Ascending aorta (tissue), 2 donors: ENCODE measurements at regions not wholly inside any gene's neighbourhood (a gene's known extent, or its start where the extent isn't known, plus 50 kb on each side); places are given as distances from the start of the nearest gene placed in this dataset.
"Not testable (repeated sequence)": the region's sequence is repeated elsewhere in the genome, so short reads cannot be mapped to it uniquely, and the experiment has no call there.

ENCODE experiments used
- DNase-seq, 2 donors: peaks; one replicate each; pipeline ENCODE4 v3.0.0-alpha.2; 2019; ENCODE audit warnings: low spot score in 2 of 2
- H3K27ac ChIP-seq, 2 donors: fragments of 200-600 bp; sonication (generic); one replicate each; pipeline ENCODE4 v1.5.1; 2016 to 2017; ENCODE audit warnings: mild to moderate bottlenecking in 1 of 2
- H3K27me3 ChIP-seq: fragments of 200-600 bp; sonication (generic); one replicate; pipeline ENCODE4 v1.5.1; 2017
- H3K36me3 ChIP-seq, 2 donors: fragments of 200-600 bp; sonication (generic); one replicate each; pipeline ENCODE4 v1.5.1; 2016
- H3K4me1 ChIP-seq, 2 donors: fragments of 200-600 bp; sonication (generic); one replicate each; pipeline ENCODE4 v1.5.1; 2016 to 2017; ENCODE audit warnings: mild to moderate bottlenecking in 1 of 2
- H3K4me3 ChIP-seq, 2 donors: fragments of 200-600 bp; sonication (generic); one replicate each; pipeline ENCODE4 v1.5.1; 2016 to 2017; ENCODE audit warnings: mild to moderate bottlenecking in 1 of 2
- H3K9me3 ChIP-seq, 2 donors: fragments of 200-600 bp; sonication (generic); one replicate each; pipeline ENCODE4 v1.5.1; 2016
- CTCF ChIP-seq, 3 experiments: fragments of 200-600 bp in 2 of 3; fragments of 450-650 bp in 1 of 3; sonication (generic) in 2 of 3; IDR thresholded peaks; one replicate each; pipeline ENCODE4 v1.5.1; 2016 to 2019; ENCODE audit warnings: antibody characterized with exemption in 3 of 3, mild to moderate bottlenecking in 1 of 3, moderate library complexity in 1 of 3
- intact Hi-C: fragments of 100-400 bp; cut with DNase I; formaldehyde crosslinking; loops from one replicate; pipeline ENCODE4 v1.15.1; 2023

DNA sequence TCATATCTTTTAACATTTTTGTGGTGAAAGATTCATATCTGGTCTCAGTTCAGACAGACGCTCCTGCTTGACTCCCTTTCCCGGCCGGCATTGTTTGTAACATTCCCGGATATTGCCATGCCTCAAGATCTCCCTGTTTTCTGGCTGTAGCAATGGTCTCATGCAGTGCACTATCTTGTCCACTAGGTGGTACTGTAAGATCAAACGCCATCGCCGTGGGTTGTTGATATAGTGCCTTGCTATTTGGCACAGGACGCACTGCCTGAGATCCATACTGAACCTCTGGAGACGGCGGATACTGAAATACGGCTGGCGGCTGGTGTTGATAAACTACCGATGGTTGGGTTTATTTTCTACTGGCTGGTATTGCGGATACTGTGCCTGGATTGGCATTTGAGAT, 218.6 kb downstream of the ADRA2C start:
- intact Hi-C loops, H3K27me3 ChIP-seq, H3K36me3 ChIP-seq, H3K27ac ChIP-seq, DNase-seq, H3K9me3 ChIP-seq, H3K4me1 ChIP-seq: not testable (repeated sequence)
- peak; percentile 36 to 51 (median 37) for TF ChIP-seq CTCF (IDR thresholded peaks at IDR 0.05)
- peak overlapping the region in 1 of 2 donors; percentile 22 for H3K4me3 ChIP-seq

GRCh38 chr4:3986412-3986811, 220.2 kb downstream of the ADRA2C start:
- DNase-seq, H3K27me3 ChIP-seq, H3K4me1 ChIP-seq, H3K4me3 ChIP-seq, H3K27ac ChIP-seq, intact Hi-C loops, H3K9me3 ChIP-seq, H3K36me3 ChIP-seq: not testable (repeated sequence)

GRCh38 chr4:3997386-3997785, 229.3 kb downstream of the OTOP1 start:
- H3K9me3 ChIP-seq, H3K36me3 ChIP-seq, H3K27ac ChIP-seq, H3K4me3 ChIP-seq, intact Hi-C loops, H3K4me1 ChIP-seq, H3K27me3 ChIP-seq, DNase-seq: not testable (repeated sequence)

DNA sequence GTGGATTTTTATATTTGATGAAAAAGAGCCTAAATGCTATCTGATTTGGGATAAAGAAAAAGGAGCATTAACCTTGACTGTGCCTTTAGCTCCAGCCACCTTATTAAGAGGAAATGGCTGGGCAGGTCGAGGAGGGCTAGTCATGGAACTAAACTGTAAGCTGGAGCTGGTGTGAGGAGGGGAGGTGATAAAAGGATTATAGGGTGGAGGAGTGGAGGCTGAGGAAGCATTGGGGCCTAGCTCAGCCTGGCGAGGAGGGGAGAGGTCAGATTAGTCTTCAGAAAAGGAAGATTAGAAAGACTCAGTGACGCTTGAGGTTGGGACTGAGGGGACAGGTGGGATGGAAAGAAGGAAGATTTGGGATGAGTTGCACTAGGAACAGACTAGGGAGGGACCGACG, 222.7 kb downstream of the OTOP1 start:
- H3K9me3 ChIP-seq, H3K4me3 ChIP-seq, H3K27ac ChIP-seq, DNase-seq, H3K4me1 ChIP-seq, H3K36me3 ChIP-seq, intact Hi-C loops, H3K27me3 ChIP-seq: not testable (repeated sequence)

GRCh38 chr4:4004702-4005101, 222.0 kb downstream of the OTOP1 start:
- DNase-seq, H3K9me3 ChIP-seq, H3K27ac ChIP-seq, H3K4me1 ChIP-seq, intact Hi-C loops, H3K4me3 ChIP-seq, H3K36me3 ChIP-seq, H3K27me3 ChIP-seq: not testable (repeated sequence)

GRCh38 chr4:4006356-4006755, 220.4 kb downstream of the OTOP1 start:
- H3K4me3 ChIP-seq, intact Hi-C loops, H3K4me1 ChIP-seq: not testable (repeated sequence)

DNA sequence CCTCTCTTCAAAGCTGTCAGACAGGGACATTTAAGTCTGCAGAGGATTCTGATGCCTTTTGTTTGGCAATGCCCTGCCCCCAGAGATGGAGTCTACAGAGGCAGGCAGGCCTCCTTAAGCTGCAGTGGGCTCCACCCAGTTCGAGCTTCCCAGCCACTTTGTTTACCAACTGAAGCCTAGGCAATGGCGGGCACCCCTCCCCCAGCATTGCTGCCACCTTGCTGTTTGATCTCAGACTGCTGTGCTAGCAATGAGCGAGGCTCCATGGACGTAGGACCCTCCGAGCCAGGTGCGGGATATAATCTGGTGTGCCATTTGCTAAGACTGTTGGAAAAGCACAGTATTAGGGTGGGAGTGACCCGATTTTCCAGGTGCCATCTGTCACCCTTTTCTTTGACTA, 207.7 kb downstream of the OTOP1 start:
- H3K4me1 ChIP-seq, H3K27me3 ChIP-seq, intact Hi-C loops: not testable (repeated sequence)

More at GRCh38 chr4:4006356-4006755, 220.4 kb downstream of the OTOP1 start:
- H3K27ac ChIP-seq, DNase-seq, H3K27me3 ChIP-seq, H3K36me3 ChIP-seq, H3K9me3 ChIP-seq: not testable (repeated sequence)

GRCh38 chr4:4021161-4021560, 205.6 kb downstream of the OTOP1 start:
- H3K4me1 ChIP-seq, DNase-seq, H3K27me3 ChIP-seq, H3K27ac ChIP-seq, H3K36me3 ChIP-seq, intact Hi-C loops, H3K9me3 ChIP-seq, H3K4me3 ChIP-seq: not testable (repeated sequence)

More for the DNA sequence above, 207.7 kb downstream of the OTOP1 start:
- H3K9me3 ChIP-seq, H3K4me3 ChIP-seq, H3K36me3 ChIP-seq, DNase-seq, H3K27ac ChIP-seq: not testable (repeated sequence)

GRCh38 chr4:4026708-4027107, 200.0 kb downstream of the OTOP1 start:
- H3K27me3 ChIP-seq, H3K4me3 ChIP-seq, H3K4me1 ChIP-seq, intact Hi-C loops, DNase-seq, H3K9me3 ChIP-seq, H3K27ac ChIP-seq, H3K36me3 ChIP-seq: not testable (repeated sequence)

GRCh38 chr4:4028752-4029151, 198.0 kb downstream of the OTOP1 start:
- H3K4me1 ChIP-seq, intact Hi-C loops, H3K36me3 ChIP-seq, H3K4me3 ChIP-seq, H3K9me3 ChIP-seq, DNase-seq, H3K27me3 ChIP-seq, H3K27ac ChIP-seq: not testable (repeated sequence)

- H3K36me3 ChIP-seq, H3K9me3 ChIP-seq, H3K4me3 ChIP-seq, H3K4me1 ChIP-seq, H3K27me3 ChIP-seq, H3K27ac ChIP-seq, DNase-seq, intact Hi-C loops: not testable (repeated sequence)
Measured at GRCh38 chr4:4030509-4030908, 196.2 kb downstream of the OTOP1 start.

DNA sequence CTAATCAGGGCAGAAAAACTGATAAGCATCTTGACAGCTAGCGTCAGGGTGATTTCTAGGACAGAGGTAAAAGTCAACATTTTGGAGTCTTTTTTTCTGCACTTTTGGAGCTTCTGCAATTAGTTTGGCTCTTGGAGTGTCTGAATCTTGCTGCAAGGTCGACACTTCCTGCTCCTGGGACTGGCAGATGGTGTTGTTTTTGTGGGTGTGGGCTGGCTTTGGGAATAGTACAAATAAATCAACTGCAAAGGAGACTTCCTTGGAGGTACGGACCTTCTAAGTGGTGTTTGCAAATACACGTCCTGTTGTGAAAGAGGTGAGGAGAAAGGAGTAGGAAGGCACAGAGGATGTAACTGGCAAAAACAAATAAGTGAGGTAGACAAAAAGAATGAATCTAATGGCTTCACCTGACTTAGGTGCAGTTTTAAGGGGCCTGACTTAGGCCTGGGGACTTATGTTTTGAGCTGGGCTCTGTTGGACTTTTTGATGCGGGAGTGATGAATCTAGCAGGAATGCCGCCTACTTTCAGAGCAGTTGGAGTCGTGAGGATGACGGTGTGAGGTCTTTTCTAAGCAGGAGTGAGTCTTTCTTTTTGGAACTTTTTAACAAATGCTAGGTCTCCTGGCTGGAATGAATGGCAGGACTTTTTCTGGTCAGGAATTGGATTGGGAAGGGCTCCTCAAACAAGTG, 195.1 kb downstream of the OTOP1 start:
- H3K9me3 ChIP-seq, H3K27me3 ChIP-seq, H3K27ac ChIP-seq, H3K36me3 ChIP-seq, H3K4me1 ChIP-seq, H3K4me3 ChIP-seq, DNase-seq, intact Hi-C loops: not testable (repeated sequence)

DNA sequence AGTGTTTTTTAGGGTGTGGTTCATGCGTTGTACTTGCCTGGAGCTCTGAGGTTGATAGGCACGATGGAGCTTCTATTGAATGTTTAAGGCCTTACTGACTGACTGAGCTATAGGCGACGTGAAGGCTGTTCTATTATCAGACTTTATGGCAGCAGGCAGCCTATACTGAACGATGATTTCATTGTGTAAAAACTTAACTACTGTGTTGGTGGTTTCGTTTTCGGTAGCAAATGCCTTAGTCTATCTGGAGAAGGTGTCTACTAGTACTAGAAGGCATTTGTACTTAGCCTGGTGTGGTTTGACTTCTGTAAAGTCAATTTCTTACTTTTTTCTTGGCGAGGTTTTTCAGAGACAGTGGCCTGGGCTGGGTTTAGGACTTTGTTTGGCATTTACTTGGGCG, 194.4 kb downstream of the OTOP1 start:
- H3K36me3 ChIP-seq, H3K4me1 ChIP-seq, H3K9me3 ChIP-seq, DNase-seq, H3K27ac ChIP-seq, H3K4me3 ChIP-seq, H3K27me3 ChIP-seq, intact Hi-C loops: not testable (repeated sequence)
